ENCODE measurements at regions not wholly inside any gene's neighbourhood (a gene's known extent, or its start where the extent isn't known, plus 50 kb on each side); places are given as distances from the start of the nearest gene placed in this dataset.

- no peak overlapping the region for H3K27ac Mint-ChIP-seq
- no peaks in the 10 kb centered on the region for H3K4me1 Mint-ChIP-seq (ENCODE audit: low read depth)
- TF ChIP-seq CTCF (IDR thresholded peaks at IDR 0.05) = no peak
- H3K36me3 Mint-ChIP-seq (ENCODE audit: low read depth) = peaks cover 11% of the 10 kb centered on the region; the same call in 1 of the 2 replicates
- H3K4me3 Mint-ChIP-seq = no peak overlapping the region
- peaks cover 46% of the 10 kb centered on the region for H3K9me3 Mint-ChIP-seq
- H3K27me3 Mint-ChIP-seq (ENCODE audit: insufficient read depth) = no peaks in the 10 kb centered on the region
- DNase-seq = no peak
Observed at GRCh38 chr4:31755751-31756150, 1035.6 kb downstream of the PCDH7 start.

GRCh38 chr4:31768756-31769155 is 1048.6 kb downstream of the PCDH7 start:
- H3K4me1 Mint-ChIP-seq (ENCODE audit: low read depth) = no peaks in the 10 kb centered on the region
- peaks cover 2% of the 10 kb centered on the region; the same call in 1 of the 2 replicates for H3K27me3 Mint-ChIP-seq (ENCODE audit: insufficient read depth)
- no peak overlapping the region for H3K27ac Mint-ChIP-seq
- no peak for TF ChIP-seq CTCF (IDR thresholded peaks at IDR 0.05)
- no peak for DNase-seq
- H3K9me3 Mint-ChIP-seq = peaks cover 46% of the 10 kb centered on the region
- H3K36me3 Mint-ChIP-seq (ENCODE audit: low read depth) = no peaks in the 10 kb centered on the region; the same call in none of the 2 replicates
- no peak overlapping the region for H3K4me3 Mint-ChIP-seq

- H3K27me3 Mint-ChIP-seq (ENCODE audit: insufficient read depth) = no peaks in the 10 kb centered on the region
- TF ChIP-seq CTCF (IDR thresholded peaks at IDR 0.05) = no peak
- H3K9me3 Mint-ChIP-seq = peaks cover 10% of the 10 kb centered on the region
- H3K36me3 Mint-ChIP-seq (ENCODE audit: low read depth) = no peaks in the 10 kb centered on the region
- H3K4me3 Mint-ChIP-seq = no peak overlapping the region
- H3K4me1 Mint-ChIP-seq (ENCODE audit: low read depth) = no peaks in the 10 kb centered on the region
- DNase-seq = no peak
- no peak overlapping the region for H3K27ac Mint-ChIP-seq
Observed at GRCh38 chr4:31783311-31783710, 1063.1 kb downstream of the PCDH7 start.

GRCh38 chr4:31784558-31784957 is 1064.4 kb downstream of the PCDH7 start:
- no peak overlapping the region for H3K27ac Mint-ChIP-seq

GRCh38 chr4:31787701-31788100 is 1067.5 kb downstream of the PCDH7 start:
- Mint-ChIP-seq H3K4me1 (ENCODE audit: low read depth) (no peaks in the 10 kb centered on the region), H3K36me3 (ENCODE audit: low read depth) (no peaks in the 10 kb centered on the region), H3K9me3 (peaks cover 16% of the 10 kb centered on the region), H3K27ac (no peak overlapping the region), H3K4me3 (no peak overlapping the region), H3K27me3 (ENCODE audit: insufficient read depth) (no peaks in the 10 kb centered on the region)
- no peak for DNase-seq
- TF ChIP-seq CTCF (IDR thresholded peaks at IDR 0.05) = no peak

More at GRCh38 chr4:31784558-31784957, 1064.4 kb downstream of the PCDH7 start:
- Mint-ChIP-seq H3K36me3 (ENCODE audit: low read depth) (no peaks in the 10 kb centered on the region), H3K4me1 (ENCODE audit: low read depth) (no peaks in the 10 kb centered on the region), H3K27me3 (ENCODE audit: insufficient read depth) (no peaks in the 10 kb centered on the region), H3K4me3 (no peak overlapping the region), H3K9me3 (peaks cover 16% of the 10 kb centered on the region)
- no peak for DNase-seq
- no peak for TF ChIP-seq CTCF (IDR thresholded peaks at IDR 0.05)

GRCh38 chr4:31788676-31789075 is 1068.5 kb downstream of the PCDH7 start:
- no peaks in the 10 kb centered on the region for H3K4me1 Mint-ChIP-seq (ENCODE audit: low read depth)
- H3K4me3 Mint-ChIP-seq = no peak overlapping the region
- no peaks in the 10 kb centered on the region for H3K36me3 Mint-ChIP-seq (ENCODE audit: low read depth)
- no peak overlapping the region for H3K27ac Mint-ChIP-seq
- no peaks in the 10 kb centered on the region for H3K27me3 Mint-ChIP-seq (ENCODE audit: insufficient read depth)
- peaks cover 11% of the 10 kb centered on the region for H3K9me3 Mint-ChIP-seq
- TF ChIP-seq CTCF (IDR thresholded peaks at IDR 0.05) = no peak
- DNase-seq = no peak

Data from HFFc6 (cell line).